GM12875 (cell line): ENCODE measurements at regions not wholly inside any gene's neighbourhood (a gene's known extent, or its start where the extent isn't known, plus 50 kb on each side); places are given as distances from the start of the nearest gene placed in this dataset.

ENCODE experiments used
- H3K4me3 ChIP-seq: one replicate; pipeline ENCODE4 v1.5.1; 2011; ENCODE audit warnings: low read depth, low read length, control low read depth
- TF ChIP-seq, protein P1 (sequence below): IDR thresholded peaks from 2 replicates; pipeline ENCODE4 v1.5.1; 2011; ENCODE audit warnings: low read depth, mild to moderate bottlenecking, control low read depth, inconsistent platforms, low read length, moderate library complexity, borderline replicate concordance; ENCODE audit not compliant: insufficient read depth

GRCh38 chr14:101441710-101442109 is 119.6 kb upstream of the DIO3 start:
- TF ChIP-seq, protein P1, sequence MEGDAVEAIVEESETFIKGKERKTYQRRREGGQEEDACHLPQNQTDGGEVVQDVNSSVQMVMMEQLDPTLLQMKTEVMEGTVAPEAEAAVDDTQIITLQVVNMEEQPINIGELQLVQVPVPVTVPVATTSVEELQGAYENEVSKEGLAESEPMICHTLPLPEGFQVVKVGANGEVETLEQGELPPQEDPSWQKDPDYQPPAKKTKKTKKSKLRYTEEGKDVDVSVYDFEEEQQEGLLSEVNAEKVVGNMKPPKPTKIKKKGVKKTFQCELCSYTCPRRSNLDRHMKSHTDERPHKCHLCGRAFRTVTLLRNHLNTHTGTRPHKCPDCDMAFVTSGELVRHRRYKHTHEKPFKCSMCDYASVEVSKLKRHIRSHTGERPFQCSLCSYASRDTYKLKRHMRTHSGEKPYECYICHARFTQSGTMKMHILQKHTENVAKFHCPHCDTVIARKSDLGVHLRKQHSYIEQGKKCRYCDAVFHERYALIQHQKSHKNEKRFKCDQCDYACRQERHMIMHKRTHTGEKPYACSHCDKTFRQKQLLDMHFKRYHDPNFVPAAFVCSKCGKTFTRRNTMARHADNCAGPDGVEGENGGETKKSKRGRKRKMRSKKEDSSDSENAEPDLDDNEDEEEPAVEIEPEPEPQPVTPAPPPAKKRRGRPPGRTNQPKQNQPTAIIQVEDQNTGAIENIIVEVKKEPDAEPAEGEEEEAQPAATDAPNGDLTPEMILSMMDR: no peak
- no peak overlapping the region for H3K4me3 ChIP-seq

GRCh38 chr14:101442451-101442850 is 118.8 kb upstream of the DIO3 start:
- no peak overlapping the region for H3K4me3 ChIP-seq

DNA sequence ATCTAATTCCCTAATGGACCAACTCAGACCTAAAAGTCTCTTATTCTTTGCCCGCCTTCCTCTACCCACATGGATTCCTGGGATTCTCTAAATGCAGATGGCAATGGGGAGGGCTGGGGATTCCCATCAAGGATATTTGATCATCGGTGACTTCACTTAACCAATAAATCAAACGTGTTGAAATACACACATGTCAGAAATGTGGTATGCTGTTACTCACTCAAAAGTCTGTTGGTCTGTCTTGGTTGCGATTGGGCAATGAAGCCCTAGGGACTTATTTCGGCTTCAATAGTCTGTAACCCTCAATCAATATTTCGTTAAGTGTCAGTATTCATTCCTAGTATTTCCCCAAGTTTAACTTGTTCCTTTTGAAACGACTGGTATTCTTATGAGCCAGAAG is 117.2 kb upstream of the DIO3 start:
- TF ChIP-seq, protein P1: no peak
- H3K4me3 ChIP-seq: no peak overlapping the region

More at GRCh38 chr14:101442451-101442850, 118.8 kb upstream of the DIO3 start:
- TF ChIP-seq, protein P1: no peak

- TF ChIP-seq, protein P1: no peak
- no peak overlapping the region for H3K4me3 ChIP-seq
Observed at GRCh38 chr14:101445278-101445677, 116.0 kb upstream of the DIO3 start.

DNA sequence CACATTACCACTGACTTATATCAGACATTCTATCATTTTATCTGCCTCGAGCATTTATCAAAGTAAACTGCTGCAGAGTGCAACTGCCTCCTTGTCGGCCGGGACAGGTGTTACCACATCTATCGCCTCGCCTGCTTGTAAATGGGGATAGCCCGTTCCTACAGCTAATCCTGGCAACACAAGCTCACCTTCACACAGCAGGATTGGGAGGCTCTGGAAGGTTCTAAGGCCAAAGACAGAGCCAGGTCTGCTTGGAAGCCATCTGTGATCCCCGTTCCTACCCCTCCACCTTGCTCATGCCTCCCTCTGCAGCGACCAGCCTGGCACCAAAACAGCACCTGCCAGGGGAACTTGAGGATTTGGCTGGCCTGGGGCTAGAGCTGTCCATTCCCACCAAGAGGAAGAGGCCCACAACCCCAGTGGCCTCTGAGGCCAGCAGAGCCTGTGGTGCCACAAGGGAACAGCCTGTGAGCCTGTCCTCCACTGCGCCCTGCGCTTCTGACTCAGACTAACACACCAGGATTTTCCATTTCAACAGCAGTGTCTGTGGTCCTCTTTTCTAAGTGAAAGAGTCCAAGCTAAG is 114.8 kb upstream of the DIO3 start:
- TF ChIP-seq, protein P1: no peak
- no peak overlapping the region for H3K4me3 ChIP-seq

GRCh38 chr14:101449114-101449513 is 112.2 kb upstream of the DIO3 start:
- TF ChIP-seq, protein P1: no peak
- no peak overlapping the region for H3K4me3 ChIP-seq

DNA sequence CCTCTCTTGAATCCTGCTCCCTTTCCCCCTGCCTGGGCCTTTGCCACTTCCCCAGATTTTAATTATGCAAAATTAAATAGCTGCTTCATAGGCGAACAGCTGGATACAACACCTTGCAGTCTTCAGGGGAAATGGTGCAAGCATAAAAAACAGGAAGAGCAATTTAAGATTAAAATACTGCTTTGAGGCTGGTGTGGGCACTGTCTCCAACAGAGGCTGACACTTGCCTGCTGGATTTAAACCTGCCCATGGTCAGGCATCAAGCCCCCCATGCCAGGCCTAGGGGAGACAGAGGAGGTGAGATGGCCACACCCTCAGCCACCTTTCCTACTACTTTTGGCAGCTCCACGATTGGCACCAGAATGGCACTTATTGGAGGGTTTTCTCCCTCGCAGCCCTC is 110.1 kb upstream of the DIO3 start:
- TF ChIP-seq, protein P1: no peak
- no peak overlapping the region for H3K4me3 ChIP-seq
